NCI-H345 (cell line): ENCODE measurements at regions not wholly inside any gene's neighbourhood (a gene's known extent, or its start where the extent isn't known, plus 50 kb on each side); places are given as distances from the start of the nearest gene placed in this dataset.
"Not testable (repeated sequence)": the region's sequence is repeated elsewhere in the genome, so short reads cannot be mapped to it uniquely, and the experiment has no call there.

Experiments
- DNase-seq: peaks from one replicate; lab custom pipeline; 2025; lab: John Stamatoyannopoulos, UW

DNA sequence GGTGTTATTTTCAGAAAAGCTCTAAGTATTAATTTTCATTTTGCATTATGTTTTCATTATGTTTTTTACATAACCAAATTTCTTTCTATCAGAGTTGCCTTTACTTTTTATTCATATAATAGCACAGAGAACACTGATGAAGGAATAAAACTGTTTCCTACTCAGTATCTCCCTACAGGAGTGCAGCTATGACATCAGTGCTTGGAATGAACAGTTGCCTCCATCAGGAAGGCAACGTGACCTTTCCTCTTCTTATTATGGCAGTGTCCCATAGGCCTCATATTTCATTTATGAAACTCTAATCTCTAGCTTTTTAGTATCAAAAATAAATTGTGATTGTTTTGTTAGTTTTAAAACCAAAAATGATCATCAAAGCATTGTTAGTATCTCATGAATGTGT is 712.8 kb downstream of the CD109 start:
- no peak for DNase-seq

DNA sequence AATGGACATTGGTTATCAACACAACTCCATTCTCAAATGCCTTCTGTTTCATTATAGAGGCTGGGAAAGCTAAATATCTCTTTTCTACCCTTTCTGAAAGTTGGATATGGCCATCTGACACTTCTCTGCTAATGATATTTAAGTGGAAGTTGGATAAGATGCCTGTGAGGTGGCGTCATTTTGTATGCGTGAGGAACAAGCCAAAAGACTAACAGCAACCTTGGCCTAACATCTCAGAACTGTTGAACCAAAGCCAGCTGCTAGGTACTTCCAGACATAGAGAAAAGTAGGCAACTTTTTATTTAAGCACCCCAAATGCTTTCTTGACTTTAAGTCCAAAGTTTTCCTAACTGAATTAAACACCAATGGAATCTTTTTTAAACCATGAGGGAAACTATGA is 708.4 kb downstream of the CD109 start:
- DNase-seq: no peak

DNA sequence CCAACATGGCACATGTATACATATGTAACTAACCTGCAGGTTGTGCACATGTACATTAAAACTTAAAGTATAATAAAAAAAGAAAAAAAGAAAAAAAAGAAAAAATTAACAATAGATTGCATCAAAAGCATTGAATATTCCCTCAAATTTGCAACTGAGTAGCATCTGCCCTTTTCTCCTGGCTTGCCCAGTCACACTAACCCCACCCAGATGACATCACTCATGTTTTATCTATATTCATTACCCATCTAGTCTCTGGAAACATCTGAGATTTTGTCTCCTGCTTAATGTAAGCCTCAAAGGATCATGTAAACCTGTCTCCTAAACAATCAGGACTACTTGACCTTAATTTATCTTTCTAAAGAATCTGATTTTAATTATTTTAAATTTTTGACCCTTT is 706.8 kb downstream of the CD109 start:
- no peak for DNase-seq

DNA sequence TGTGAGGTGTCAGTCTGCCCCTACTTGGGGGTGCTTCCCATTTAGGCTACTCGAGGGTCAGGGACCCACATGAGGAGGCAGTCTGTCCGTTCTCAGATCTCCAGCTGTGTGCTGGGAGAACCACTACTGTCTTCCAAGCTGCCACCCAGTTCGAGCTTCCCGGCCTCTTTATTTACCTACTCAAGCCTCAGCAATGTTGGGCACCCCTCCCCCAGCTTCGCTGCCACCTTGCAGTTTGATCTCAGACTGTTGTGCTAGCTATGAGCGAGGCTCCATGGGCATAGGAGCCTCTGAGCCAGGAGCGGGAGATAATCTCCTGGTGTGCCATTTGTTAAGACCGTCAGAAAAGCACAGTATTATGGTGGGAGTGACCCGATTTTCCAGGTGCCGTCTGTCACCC is 682.4 kb downstream of the CD109 start:
- not testable (repeated sequence) for DNase-seq

DNA sequence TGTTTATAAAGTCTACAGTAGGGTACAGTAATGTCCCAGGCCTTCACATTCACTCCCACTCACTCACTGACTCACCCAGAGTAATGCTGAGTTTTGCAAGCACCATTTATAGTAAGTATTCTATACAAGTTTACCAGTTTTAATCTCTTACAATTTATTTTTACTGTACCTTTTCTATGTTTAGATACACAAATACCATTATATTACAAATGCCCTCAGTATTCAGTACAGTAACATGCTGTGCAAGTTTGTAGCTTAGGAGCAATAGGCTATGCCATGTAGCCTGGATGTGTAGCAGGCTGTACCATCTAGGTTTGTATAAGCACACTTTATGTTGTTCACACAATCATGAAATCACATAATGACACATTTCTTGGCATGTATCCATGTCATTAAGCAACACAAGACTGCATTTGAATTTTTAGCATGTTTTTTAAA is 673.6 kb downstream of the CD109 start:
- no peak for DNase-seq

DNA sequence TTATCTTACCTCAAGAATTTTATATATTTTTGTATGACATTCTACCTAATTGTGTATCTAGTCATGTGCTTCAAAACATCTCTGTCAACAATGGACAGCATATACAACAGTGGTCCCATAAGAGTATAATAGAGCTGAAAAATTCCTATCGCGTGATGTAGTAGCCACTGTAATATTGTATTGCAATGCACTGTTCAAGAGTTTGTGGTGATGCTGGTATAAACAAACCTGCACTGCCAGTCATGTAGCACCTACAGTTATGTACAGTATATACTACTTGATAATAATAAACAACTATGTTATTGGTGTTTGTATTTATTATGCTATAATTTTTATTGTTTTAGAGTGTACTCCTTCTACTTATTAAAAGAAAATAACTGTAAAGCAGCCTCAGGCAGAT is 672.7 kb downstream of the CD109 start:
- no peak for DNase-seq

DNA sequence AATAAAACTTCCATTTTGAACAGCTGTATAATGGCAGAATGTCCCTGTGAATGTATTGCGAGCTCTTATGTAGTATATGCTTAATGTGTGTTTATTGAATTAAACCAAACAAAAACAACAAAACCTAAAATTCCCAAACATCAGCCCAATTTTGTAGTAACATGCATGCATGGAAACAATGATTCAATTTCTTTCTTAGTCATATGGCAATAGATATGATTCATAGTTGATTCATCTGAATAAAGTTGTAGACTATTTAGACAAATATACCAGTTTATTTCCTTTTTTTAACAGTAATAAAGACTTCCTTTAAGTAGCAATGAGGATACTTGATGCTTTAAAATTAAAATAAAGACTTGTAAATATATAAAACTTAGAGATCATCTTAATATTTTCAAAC is 670.6 kb downstream of the CD109 start:
- DNase-seq: no peak

DNA sequence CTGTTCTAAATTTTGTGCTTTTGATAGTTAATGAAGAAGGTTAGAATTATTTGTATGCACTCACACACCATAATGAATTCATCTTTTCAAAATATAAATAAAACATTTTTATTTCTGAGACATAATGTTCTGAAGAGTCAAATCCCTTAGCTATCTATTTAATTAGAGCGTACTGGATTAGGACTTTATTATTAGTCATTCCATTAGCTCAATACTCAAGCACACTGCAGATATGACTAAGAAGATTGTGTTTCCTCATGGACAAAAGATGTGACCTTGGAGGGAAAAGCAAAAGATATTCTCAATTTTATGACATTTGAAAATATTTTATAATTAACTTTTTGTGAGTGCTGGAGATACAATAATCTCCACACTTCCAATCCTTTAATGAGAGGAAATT is 666.4 kb downstream of the CD109 start:
- no peak for DNase-seq

DNA sequence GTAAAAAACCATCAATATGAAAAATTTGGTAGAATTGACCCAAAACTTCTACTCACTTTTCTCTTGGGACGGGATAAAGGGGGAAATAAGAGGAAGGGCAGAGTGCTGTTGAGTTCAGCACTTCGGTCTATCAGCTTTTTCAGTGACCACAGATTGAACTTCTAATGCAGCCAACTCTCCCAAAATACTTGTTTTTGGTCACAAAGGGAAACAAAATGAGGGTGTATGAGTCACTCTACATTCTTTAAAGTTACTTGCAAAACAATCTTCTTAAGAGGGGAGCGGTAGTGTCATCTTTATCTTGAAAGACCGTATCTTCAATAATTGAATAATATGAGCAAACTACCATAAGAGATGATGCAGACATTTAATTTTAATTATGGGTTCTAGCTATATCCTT is 661.3 kb downstream of the CD109 start:
- no peak for DNase-seq

DNA sequence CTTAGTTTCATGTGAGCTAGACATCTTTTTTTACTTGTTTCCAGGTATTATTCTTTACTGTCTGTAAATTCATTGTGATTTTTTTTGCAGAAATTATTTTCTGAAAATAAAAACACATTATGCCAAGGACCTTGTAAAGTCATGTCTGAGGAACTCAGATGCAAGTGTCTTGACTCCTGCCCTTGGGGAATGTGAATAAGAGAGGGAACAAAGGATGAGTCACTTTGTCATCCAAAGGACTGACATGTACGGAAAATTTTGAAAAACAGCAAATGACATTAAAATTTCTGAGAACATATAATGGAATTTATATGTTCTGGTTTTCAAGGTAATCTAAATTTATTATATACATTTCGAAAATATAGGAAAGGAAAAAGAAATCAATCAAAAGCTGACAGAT is 660.4 kb downstream of the CD109 start:
- no peak for DNase-seq

DNA sequence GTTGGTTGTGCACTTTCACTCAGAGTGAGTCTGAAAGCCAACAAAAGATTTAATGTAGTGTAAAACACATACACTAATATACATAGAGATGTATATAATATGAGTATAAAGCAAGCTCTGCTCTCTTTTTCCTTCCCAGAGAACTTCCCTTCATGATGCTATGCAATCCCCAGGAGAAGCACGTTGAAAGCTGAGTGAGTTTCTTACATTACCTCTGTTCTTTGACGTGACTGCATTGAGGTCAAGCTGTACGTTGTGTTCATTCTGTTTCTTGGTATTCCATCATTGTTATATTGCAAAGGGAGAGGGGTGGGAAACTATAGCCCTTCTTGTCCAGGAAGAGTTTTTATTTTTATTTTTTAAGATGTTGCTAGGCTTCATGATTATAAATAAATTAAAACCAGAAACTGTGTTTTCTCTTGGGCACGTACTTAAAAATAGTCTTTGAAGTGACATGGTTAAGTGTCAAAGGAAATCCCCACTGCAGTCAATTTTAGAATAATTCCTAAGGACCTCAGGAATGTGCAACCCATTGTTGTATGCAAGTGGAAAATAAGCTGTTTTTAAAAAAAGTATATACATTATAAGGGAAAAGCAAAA is 651.0 kb downstream of the CD109 start:
- DNase-seq: no peak

DNA sequence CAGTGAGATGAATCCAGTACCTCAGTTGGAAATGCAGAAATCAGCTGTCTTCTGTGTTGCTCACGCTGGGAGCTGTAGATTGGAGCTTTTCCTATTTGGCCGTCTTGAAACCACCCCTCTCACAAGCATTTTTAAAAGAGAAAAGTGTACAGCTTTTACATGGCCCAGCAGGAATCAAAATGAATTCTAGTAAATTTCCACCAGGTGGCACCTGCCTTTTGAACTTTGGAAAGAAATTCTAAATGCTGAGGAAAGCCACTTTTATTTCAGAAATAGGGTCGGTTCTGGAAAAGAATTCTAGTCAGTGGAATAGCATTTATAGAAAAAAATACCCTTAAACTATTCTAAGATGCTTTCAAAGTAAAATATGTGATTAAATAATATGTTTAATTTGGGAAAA is 647.8 kb downstream of the CD109 start:
- DNase-seq: no peak

DNA sequence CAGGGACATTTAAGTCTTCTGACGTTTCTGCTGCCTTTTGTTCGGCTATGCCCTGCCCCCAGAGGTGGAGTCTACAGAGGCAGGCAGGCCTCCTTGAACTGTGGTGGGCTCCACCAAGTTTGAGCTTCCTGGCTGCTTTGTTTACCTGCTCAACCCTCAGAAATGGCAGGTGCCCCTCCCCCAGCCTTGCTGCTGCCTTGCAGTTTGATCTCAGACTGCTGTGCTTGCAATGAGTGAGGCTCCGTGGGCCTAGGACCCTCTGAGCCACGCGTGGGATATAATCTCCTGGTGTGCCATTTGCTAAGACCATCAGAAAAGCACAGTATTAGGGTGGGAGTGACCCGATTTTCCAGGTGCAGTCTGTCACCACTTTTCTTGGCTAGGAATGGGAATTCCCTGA is 647.3 kb downstream of the CD109 start:
- not testable (repeated sequence) for DNase-seq

DNA sequence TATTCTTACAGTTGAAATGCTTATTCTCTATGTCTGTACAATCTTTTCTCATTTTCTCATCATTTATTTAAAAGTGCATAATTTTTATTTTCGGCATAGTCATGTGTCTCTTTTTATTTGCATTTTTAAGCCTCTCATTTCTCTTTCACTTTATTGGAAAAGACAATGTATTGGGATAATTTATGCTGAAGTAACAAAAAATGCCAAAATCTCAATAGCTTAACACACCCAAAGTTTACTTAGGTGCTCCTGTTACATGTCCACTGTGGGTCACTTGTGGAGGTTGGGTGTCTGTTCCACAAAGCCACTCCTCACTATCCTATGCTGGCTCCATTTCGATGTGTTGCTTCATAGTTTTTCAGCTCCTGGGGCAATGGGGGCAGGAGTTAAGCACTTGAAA is 638.7 kb downstream of the CD109 start:
- no peak for DNase-seq

DNA sequence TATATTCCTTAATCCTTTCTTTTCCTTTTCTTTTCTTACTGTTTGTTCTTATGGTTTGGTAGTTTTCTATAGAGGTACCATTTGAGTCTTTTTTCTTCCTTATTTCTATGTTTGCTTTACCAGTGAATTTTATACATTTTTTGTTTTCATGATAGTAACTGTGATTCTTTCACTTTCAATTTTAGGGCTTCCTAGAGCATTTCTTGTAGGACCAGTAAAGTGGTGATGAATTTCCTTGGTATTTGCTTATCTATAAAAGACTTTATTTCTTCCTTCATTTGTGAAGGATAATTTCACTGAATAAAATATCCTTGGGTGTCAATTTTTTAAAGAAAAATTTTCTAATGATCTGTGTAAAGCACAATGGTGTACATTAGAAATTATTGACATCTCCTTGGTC is 637.4 kb downstream of the CD109 start:
- DNase-seq: no peak

DNA sequence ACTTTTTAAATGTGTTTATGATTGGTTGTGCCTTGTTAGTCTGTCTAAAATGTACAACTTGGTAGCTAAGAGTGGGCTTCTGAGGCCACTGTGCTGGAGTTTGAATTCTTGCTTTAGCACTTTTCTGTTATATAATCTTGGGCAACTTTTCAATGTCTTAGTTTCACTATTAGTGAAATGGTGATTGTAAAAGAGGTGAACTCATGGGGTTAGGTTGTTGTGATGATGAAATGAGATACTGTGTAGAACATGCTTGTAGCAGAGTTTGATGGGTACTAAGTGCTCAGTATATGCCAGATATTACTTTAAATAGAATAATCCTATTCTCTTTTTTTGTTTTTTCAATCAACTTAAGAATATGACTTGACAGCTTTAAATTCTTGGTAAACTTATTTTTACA is 624.7 kb downstream of the CD109 start:
- DNase-seq: no peak

DNA sequence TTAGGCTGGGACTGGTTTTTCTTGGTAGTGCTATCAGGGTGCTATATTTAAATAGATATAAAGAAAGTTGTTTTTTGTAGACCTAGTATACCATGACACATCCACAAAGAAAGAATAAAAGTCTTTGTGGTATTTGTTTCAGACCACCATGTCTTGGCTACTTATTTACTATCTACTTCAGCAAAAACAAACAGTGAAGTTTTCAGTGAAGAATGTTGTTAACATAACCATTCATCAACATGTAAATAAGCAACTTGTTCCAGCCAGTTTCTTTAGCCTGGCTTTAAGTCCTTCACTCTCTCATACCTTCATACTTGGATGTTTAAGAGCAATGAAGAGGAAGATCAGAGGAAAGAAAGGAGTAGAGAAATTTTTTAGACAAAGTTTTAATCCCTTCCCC is 624.1 kb downstream of the CD109 start:
- no peak for DNase-seq

DNA sequence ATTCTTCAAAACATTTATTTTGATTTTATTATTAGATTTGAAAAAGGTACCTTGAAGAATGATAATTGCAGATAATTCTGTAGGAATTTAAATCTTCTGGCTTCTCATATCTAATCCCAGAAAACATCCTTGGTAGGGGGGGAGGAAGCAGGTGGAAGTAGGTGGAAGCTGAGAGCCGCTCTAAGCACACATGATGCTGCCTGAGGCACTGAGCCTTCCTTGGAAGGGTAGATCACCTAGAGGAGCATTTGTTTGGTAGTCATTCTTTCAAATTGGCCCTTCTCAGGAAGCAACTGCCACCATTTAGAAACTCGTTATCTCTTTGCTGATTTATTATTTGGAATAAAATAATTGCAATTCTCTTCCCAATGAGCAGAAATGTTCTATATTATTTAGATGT is 623.3 kb downstream of the CD109 start:
- DNase-seq: no peak

DNA sequence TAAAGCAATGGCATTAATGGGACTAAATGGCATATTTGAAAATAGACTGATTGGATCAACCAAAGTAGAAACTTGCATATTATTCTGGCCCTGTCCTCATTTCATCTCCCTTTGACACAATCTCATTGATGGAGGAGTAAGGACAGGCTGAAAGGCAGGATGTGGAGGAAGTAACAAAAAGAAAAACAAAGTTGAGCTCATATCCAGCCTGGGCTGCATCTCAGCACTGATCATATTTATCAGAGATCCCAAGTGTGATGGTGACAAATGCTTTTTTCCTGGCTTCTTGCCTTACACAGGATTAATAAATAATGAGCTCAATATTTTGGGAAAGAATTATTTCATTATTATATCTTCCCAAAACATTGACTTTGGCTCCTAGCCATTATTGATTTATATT is 622.7 kb downstream of the CD109 start:
- no peak for DNase-seq

DNA sequence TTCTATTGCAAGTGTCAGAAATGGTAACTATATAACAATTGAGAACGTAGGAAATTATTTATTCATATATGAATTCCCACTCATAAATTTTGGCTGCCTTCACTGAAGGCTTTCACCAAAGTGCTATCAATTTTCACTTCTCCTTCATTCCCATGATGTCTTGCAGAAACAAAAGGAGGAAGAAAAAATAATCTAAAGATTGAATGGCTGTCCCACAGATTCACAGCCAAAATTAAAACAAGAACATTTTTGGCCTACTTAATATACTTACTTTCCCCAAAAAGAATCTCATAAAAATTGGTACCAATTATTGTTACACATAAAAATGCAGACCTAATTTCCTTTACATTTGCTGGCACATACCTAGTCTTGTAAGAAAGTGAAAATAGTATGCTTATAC is 616.1 kb downstream of the CD109 start:
- no peak for DNase-seq

DNA sequence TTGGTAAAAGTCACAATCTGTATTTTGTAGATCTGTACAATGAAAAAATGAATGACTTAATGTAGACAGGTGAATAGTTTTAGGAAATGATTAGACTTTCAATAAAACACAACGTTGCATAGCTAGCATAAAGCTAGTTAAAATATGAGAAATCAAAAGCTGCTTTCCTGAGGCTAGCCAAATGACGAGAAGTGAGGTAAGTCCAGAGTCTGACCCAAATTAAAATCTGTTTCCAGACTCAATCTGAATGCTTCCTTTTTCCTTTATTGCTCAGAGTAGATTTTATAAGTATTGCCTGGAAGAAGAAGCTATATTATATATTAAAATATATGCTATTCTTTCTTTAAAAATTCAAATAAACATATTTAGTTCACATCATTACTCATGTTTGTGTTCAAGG is 615.4 kb downstream of the CD109 start:
- DNase-seq: no peak

DNA sequence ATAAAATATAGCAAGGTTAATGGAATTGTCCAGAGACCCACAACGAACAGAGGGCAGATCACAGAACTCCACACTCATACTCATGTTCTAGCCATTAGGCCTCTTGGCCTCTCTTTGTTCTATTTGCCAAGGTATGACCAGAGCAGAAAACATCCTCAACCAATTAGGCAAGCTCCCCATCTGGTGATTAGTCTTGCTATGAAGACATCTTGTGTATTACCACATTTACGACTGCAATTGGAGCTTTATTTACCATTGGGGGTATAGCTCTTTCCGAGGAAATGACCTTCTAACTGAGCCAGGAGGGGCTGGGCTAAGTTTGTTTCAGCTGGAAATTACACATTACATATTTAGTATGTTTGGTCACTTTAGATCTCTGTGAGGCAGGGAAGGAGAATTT is 593.9 kb downstream of the CD109 start:
- no peak for DNase-seq

DNA sequence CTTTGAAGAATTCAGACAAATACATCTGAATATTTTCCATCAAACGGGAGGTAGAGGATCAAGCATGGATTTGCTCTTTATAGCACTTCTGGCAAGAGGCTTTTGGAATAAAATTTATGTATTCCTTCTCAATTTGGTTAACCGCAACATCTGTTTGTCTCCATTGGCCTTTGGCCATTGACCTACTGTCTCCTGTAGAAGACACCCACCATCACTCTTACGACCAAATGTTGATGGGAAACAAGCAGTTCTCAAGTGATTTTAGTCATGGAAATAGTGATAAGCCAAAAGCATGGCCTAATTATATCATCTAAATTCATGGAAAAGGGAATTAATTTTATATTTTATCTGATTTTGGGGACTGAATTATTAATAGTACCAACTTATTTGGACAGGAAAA is 591.9 kb downstream of the CD109 start:
- no peak for DNase-seq

DNA sequence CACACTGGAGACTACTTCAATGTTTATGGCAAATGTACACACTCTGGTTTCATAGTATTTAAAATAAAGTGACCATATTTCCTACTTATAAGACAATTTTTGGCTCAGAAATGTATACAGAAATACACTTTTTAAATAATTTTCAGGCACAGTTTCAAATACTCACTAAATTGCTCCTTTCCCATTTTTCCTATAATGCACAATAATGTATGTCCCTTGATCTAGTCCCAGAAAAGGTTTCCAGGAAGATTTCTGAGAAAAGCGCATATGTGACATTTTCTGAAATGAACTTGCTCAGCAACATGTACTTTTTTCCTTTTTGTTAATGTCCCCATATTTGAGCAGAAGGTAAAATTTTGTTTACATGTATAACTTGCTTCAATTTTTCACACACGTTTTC is 591.4 kb downstream of the CD109 start:
- no peak for DNase-seq

DNA sequence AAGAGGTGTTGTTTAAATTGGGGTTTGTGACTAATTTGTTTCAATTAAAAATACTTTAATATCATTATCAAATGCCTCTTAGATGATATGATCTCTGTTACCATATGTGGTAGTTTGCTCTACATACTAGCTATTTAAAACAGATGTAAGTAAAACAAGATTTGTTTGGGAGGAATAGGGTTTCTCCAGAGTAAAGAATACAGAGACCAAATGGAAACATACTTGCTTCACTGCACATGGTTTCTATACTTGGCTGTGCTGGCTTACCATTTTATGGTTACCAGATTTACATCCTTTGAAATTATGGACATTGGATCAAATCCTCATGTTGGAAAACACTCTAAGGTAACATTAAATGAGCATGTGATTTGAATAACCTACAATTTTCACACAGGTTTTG is 588.3 kb downstream of the CD109 start:
- no peak for DNase-seq
